ENCODE measurements at regions not wholly inside any gene's neighbourhood (a gene's known extent, or its start where the extent isn't known, plus 50 kb on each side); places are given as distances from the start of the nearest gene placed in this dataset.

GRCh38 chr9:82613498-82613897 is 449.4 kb downstream of the RASEF start:
- Histone ChIP-seq H3K23ac (ENCODE audit: low read depth, low read length, poor library complexity) (no peak overlapping the region), H2BK12ac (ENCODE audit: low read length) (no peak overlapping the region), H2AK5ac (ENCODE audit: low read depth, low read length) (no peak overlapping the region), H3K4ac (ENCODE audit: low read length) (no peak overlapping the region), H4K8ac (ENCODE audit: low read depth, low read length) (no peak overlapping the region), H2AFZ (ENCODE audit: low read length) (no peak overlapping the region), H3K18ac (ENCODE audit: low read length) (no peak overlapping the region), H2BK15ac (ENCODE audit: low read length) (no peak overlapping the region), H2BK5ac (ENCODE audit: low read length) (no peak overlapping the region), H3K4me2 (ENCODE audit: insufficient read depth, low read length, poor library complexity, severe bottlenecking) (no peak overlapping the region), H4K91ac (ENCODE audit: low read depth, low read length, poor library complexity) (no peak overlapping the region), H3K79me1 (ENCODE audit: low read depth, low read length) (no peaks in the 10 kb centered on the region), H3K27ac (replicated peaks; ENCODE audit: low read length) (no peak overlapping the region), H3K14ac (ENCODE audit: low read length) (no peak overlapping the region), H3K4me1 (ENCODE audit: control insufficient read depth in 2 of 2, insufficient read depth in 1 of 2, low read depth in 1 of 2, low read length in 2 of 2) (peaks cover 0 to 3% of the 10 kb centered on the region in 2 donors), H3K9ac (ENCODE audit: low read depth, low read length, poor library complexity) (peak overlapping the region; percentile 40), H3K36me3 (replicated peaks in 1 of 2; ENCODE audit: control insufficient read depth in 2 of 2, insufficient read depth in 2 of 2, low read length in 2 of 2) (no peaks in the 10 kb centered on the region), H3K9me3 (replicated peaks in 1 of 2; ENCODE audit: control insufficient read depth in 2 of 2, insufficient read depth in 1 of 2, low read depth in 1 of 2, low read length in 2 of 2) (no peaks in the 10 kb centered on the region), H3K4me3 (ENCODE audit: low read length in 2 of 2) (no peak overlapping the region), H2BK120ac (ENCODE audit: low read depth, low read length) (no peak overlapping the region), H3K27me3 (ENCODE audit: control insufficient read depth in 3 of 3, insufficient read depth in 3 of 3, low read depth in 1 of 3, low read length in 3 of 3) (no peaks in the 10 kb centered on the region)
- no peak for DNase-seq (ENCODE audit: low spot score)
- WGBS, 2 donors (ENCODE audit: extremely low coverage in 2 of 2, insufficient read length in 2 of 2, insufficient replicate concordance in 1 of 2), result no CpG with 5 or more reads among the region's 3 CpGs

DNA sequence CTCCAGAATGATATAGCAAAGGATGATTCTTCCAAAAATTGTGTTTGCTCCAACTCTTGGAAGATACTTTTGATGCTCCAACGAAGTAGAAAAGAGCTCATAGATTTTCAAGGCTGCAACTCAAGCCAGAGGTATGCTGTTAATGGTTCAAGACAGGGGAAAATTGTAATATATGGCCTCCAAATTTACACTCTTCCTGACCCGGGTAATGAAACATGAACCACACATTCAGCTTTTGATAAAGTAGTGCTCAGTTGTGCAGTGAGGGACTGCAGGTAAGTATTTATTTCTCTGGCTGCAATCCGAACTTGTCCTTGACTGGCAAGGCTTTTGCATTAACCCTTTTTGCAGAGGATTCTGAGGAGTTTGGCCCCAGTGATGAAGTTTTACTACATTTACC is 446.4 kb downstream of the RASEF start:
- Histone ChIP-seq H4K8ac (ENCODE audit: low read depth, low read length) (no peak overlapping the region), H2BK12ac (ENCODE audit: low read length) (no peak overlapping the region), H2AFZ (ENCODE audit: low read length) (no peak overlapping the region), H3K27me3 (ENCODE audit: control insufficient read depth in 3 of 3, insufficient read depth in 3 of 3, low read depth in 1 of 3, low read length in 3 of 3) (no peaks in the 10 kb centered on the region), H2BK120ac (ENCODE audit: low read depth, low read length) (no peak overlapping the region), H3K23ac (ENCODE audit: low read depth, low read length, poor library complexity) (no peak overlapping the region), H2AK5ac (ENCODE audit: low read depth, low read length) (no peak overlapping the region), H3K14ac (ENCODE audit: low read length) (no peak overlapping the region), H3K4me3 (ENCODE audit: low read length in 2 of 2) (no peak overlapping the region), H3K79me1 (ENCODE audit: low read depth, low read length) (no peaks in the 10 kb centered on the region), H2BK5ac (ENCODE audit: low read length) (no peak overlapping the region), H3K9ac (ENCODE audit: low read depth, low read length, poor library complexity) (no peak overlapping the region), H3K4ac (ENCODE audit: low read length) (no peak overlapping the region), H3K4me1 (ENCODE audit: control insufficient read depth in 2 of 2, insufficient read depth in 1 of 2, low read depth in 1 of 2, low read length in 2 of 2) (no peaks in the 10 kb centered on the region), H3K36me3 (replicated peaks in 1 of 2; ENCODE audit: control insufficient read depth in 2 of 2, insufficient read depth in 2 of 2, low read length in 2 of 2) (no peaks in the 10 kb centered on the region), H2BK15ac (ENCODE audit: low read length) (no peak overlapping the region), H4K91ac (ENCODE audit: low read depth, low read length, poor library complexity) (no peak overlapping the region), H3K27ac (replicated peaks; ENCODE audit: low read length) (no peak overlapping the region), H3K4me2 (ENCODE audit: insufficient read depth, low read length, poor library complexity, severe bottlenecking) (no peak overlapping the region), H3K9me3 (replicated peaks in 1 of 2; ENCODE audit: control insufficient read depth in 2 of 2, insufficient read depth in 1 of 2, low read depth in 1 of 2, low read length in 2 of 2) (no peaks in the 10 kb centered on the region), H3K18ac (ENCODE audit: low read length) (no peak overlapping the region)
- no CpG with 5 or more reads among the region's 3 CpGs for whole genome bisulfite sequencing, 2 donors (ENCODE audit: extremely low coverage in 2 of 2, insufficient read length in 2 of 2, insufficient replicate concordance in 1 of 2)
- no peak for DNase-seq (ENCODE audit: low spot score)

DNA sequence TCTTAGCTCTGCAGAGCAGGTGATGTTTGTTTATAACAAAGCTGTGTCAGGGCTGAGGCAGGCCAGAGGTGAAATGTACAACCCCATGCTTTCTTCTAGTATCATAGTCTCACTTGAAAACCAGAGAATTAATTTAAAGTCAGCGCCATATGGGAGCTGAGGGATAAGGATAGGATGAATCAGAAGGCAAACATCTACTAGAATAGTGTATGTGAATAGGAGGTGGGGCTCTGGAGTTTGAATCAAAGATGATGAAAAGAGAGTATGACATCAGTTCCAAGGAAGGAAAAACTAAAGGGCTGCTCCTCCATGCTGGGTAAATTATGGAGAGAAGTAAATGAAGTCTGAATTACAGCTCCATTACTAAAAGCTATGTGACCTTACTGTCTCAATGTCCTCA is 441.5 kb downstream of the RASEF start:
- Histone ChIP-seq H3K36me3 (replicated peaks in 1 of 2; ENCODE audit: control insufficient read depth in 2 of 2, insufficient read depth in 2 of 2, low read length in 2 of 2) (no peaks in the 10 kb centered on the region), H3K23ac (ENCODE audit: low read depth, low read length, poor library complexity) (no peak overlapping the region), H3K9me3 (replicated peaks in 1 of 2; ENCODE audit: control insufficient read depth in 2 of 2, insufficient read depth in 1 of 2, low read depth in 1 of 2, low read length in 2 of 2) (no peaks in the 10 kb centered on the region), H3K4me1 (ENCODE audit: control insufficient read depth in 2 of 2, insufficient read depth in 1 of 2, low read depth in 1 of 2, low read length in 2 of 2) (no peaks in the 10 kb centered on the region), H3K4ac (ENCODE audit: low read length) (no peak overlapping the region), H3K4me2 (ENCODE audit: insufficient read depth, low read length, poor library complexity, severe bottlenecking) (no peak overlapping the region), H4K8ac (ENCODE audit: low read depth, low read length) (no peak overlapping the region), H4K91ac (ENCODE audit: low read depth, low read length, poor library complexity) (no peak overlapping the region), H3K27me3 (ENCODE audit: control insufficient read depth in 3 of 3, insufficient read depth in 3 of 3, low read depth in 1 of 3, low read length in 3 of 3) (no peaks in the 10 kb centered on the region), H3K27ac (replicated peaks; ENCODE audit: low read length) (no peak overlapping the region), H3K14ac (ENCODE audit: low read length) (no peak overlapping the region), H2BK120ac (ENCODE audit: low read depth, low read length) (no peak overlapping the region), H2AFZ (ENCODE audit: low read length) (no peak overlapping the region), H3K9ac (ENCODE audit: low read depth, low read length, poor library complexity) (no peak overlapping the region), H3K4me3 (ENCODE audit: low read length in 2 of 2) (no peak overlapping the region), H2BK12ac (ENCODE audit: low read length) (no peak overlapping the region), H2BK15ac (ENCODE audit: low read length) (no peak overlapping the region), H2BK5ac (ENCODE audit: low read length) (no peak overlapping the region), H2AK5ac (ENCODE audit: low read depth, low read length) (no peak overlapping the region), H3K79me1 (ENCODE audit: low read depth, low read length) (no peaks in the 10 kb centered on the region), H3K18ac (ENCODE audit: low read length) (no peak overlapping the region)
- no peak for DNase-seq (ENCODE audit: low spot score)
- no CpG with 5 or more reads among the region's 1 CpG for WGBS, 2 donors (ENCODE audit: extremely low coverage in 2 of 2, insufficient read length in 2 of 2, insufficient replicate concordance in 1 of 2)

GRCh38 chr9:82637368-82637767 is 425.6 kb downstream of the RASEF start:
- H3K9ac ChIP-seq (ENCODE audit: low read depth, low read length, poor library complexity), result peak overlapping the region; percentile 9
- H2BK120ac ChIP-seq (ENCODE audit: low read depth, low read length), result no peak overlapping the region
- H3K27me3 ChIP-seq (ENCODE audit: control insufficient read depth in 3 of 3, insufficient read depth in 3 of 3, low read depth in 1 of 3, low read length in 3 of 3), result no peaks in the 10 kb centered on the region
- no peaks in the 10 kb centered on the region for H3K36me3 ChIP-seq (replicated peaks in 1 of 2; ENCODE audit: control insufficient read depth in 2 of 2, insufficient read depth in 2 of 2, low read length in 2 of 2)
- no peak overlapping the region for H2BK5ac ChIP-seq (ENCODE audit: low read length)
- peak overlapping the region; percentile 42 for H3K14ac ChIP-seq (ENCODE audit: low read length)
- H3K4ac ChIP-seq (ENCODE audit: low read length), result no peak overlapping the region
- no peak overlapping the region for H2BK12ac ChIP-seq (ENCODE audit: low read length)
- H2AK5ac ChIP-seq (ENCODE audit: low read depth, low read length), result no peak overlapping the region
- no peak overlapping the region for H3K27ac ChIP-seq (replicated peaks; ENCODE audit: low read length)
- no peak overlapping the region for H4K8ac ChIP-seq (ENCODE audit: low read depth, low read length)
- no peak overlapping the region for H3K23ac ChIP-seq (ENCODE audit: low read depth, low read length, poor library complexity)
- H3K4me3 ChIP-seq (ENCODE audit: low read length in 2 of 2), result no peak overlapping the region
- peak overlapping the region; percentile 46 for H3K18ac ChIP-seq (ENCODE audit: low read length)
- peaks cover 0 to 11% of the 10 kb centered on the region in 2 donors for H3K9me3 ChIP-seq (replicated peaks in 1 of 2; ENCODE audit: control insufficient read depth in 2 of 2, insufficient read depth in 1 of 2, low read depth in 1 of 2, low read length in 2 of 2)
- H3K4me1 ChIP-seq (ENCODE audit: control insufficient read depth in 2 of 2, insufficient read depth in 1 of 2, low read depth in 1 of 2, low read length in 2 of 2), result no peaks in the 10 kb centered on the region
- no CpG with 5 or more reads among the region's 3 CpGs for WGBS, 2 donors (ENCODE audit: extremely low coverage in 2 of 2, insufficient read length in 2 of 2, insufficient replicate concordance in 1 of 2)
- H4K91ac ChIP-seq (ENCODE audit: low read depth, low read length, poor library complexity), result no peak overlapping the region
- H2BK15ac ChIP-seq (ENCODE audit: low read length), result no peak overlapping the region
- H2AFZ ChIP-seq (ENCODE audit: low read length), result no peak overlapping the region
- DNase-seq (ENCODE audit: low spot score), result no peak
- H3K4me2 ChIP-seq (ENCODE audit: insufficient read depth, low read length, poor library complexity, severe bottlenecking), result no peak overlapping the region
- H3K79me1 ChIP-seq (ENCODE audit: low read depth, low read length), result no peaks in the 10 kb centered on the region
